ENCODE measurements at regions not wholly inside any gene's neighbourhood (a gene's known extent, or its start where the extent isn't known, plus 50 kb on each side); places are given as distances from the start of the nearest gene placed in this dataset.

GRCh38 chr10:77698267-77698931 lies 60.8 kb upstream of the KCNMA1 start:
- no peaks in the 10 kb centered on the region for H3K79me2 ChIP-seq (ENCODE audit: control insufficient read depth, insufficient read depth, low read length)
- no peaks in the 10 kb centered on the region for H3K9me1 ChIP-seq (ENCODE audit: control insufficient read depth, extremely low read depth, insufficient read depth, low read length)
- H3K9me3 ChIP-seq (ENCODE audit: control insufficient read depth, low read depth, low read length) = no peaks in the 10 kb centered on the region
- H3K36me3 ChIP-seq (ENCODE audit: control insufficient read depth in 2 of 2, extremely low read depth in 1 of 2, insufficient read depth in 2 of 2, low read length in 2 of 2) = no peaks in the 10 kb centered on the region
- dilution Hi-C loops (cut with MboI; ENCODE audit: extremely low pct_ligation_motif_present, low sequenced_read_pairs) = no loop called here
- peaks cover 9% of the 10 kb centered on the region for H3K4me1 ChIP-seq (ENCODE audit: control insufficient read depth, extremely low read depth, insufficient read depth, low read length)
- no peak overlapping the region for H3K4me3 ChIP-seq (ENCODE audit: control insufficient read depth in 2 of 3, extremely low read depth in 1 of 3, insufficient read depth in 2 of 3, low read depth in 1 of 3, low read length in 3 of 3)
- DNase-seq (ENCODE audit: low read depth, low spot score) (no peak), FAIRE-seq (no peak)
- TF ChIP-seq CTCF (optimal IDR thresholded peaks at IDR 0.05 in 1 of 3, IDR thresholded peaks at IDR 0.05 in 1 of 3, conservative IDR thresholded peaks at IDR 0.05 in 1 of 3; ENCODE audit: extremely low read depth in 1 of 3, insufficient read depth in 2 of 3, low read length in 3 of 3) (no peak), EZH2 (IDR thresholded peaks at IDR 0.05; ENCODE audit: low read length) (no peak)
- H3K27ac ChIP-seq (ENCODE audit: control insufficient read depth, insufficient read depth, low read length) = no peak overlapping the region
- no peak overlapping the region for H3K4me2 ChIP-seq (ENCODE audit: control insufficient read depth, extremely low read depth, insufficient read depth, low read depth, low read length)
- H4K20me1 ChIP-seq (ENCODE audit: control insufficient read depth, extremely low read depth, insufficient read depth, low read length) = no peaks in the 10 kb centered on the region
- H3K9ac ChIP-seq (ENCODE audit: control insufficient read depth, extremely low read depth, insufficient read depth, low read length) = no peak overlapping the region
- no peak overlapping the region for H2AFZ ChIP-seq (ENCODE audit: control insufficient read depth, low read length)
- H3K27me3 ChIP-seq (ENCODE audit: control insufficient read depth, extremely low read depth, insufficient read depth, low read length) = no peaks in the 10 kb centered on the region

DNA sequence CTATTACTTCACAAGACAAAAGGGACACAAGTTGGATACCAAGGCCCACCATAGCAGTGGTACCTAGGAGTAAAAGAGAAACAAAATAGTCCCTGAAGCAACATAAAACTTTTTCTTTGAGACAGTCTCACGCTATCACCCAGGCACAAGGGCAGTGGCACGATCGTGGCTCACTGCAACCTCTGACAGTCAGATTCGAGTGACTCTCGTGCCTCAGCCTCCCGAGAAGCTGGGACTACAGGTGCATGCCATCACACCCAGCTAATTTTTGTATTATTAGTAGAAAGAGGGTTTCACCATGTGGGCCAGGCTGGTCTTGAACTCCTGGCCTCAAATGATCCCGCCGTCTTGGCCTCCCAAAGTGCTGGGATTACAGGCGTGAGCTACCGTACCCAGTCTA lies 59.0 kb upstream of the KCNMA1 start:
- Histone ChIP-seq H3K9ac (ENCODE audit: control insufficient read depth, extremely low read depth, insufficient read depth, low read length) (no peak overlapping the region), H2AFZ (ENCODE audit: control insufficient read depth, low read length) (no peak overlapping the region), H3K27me3 (ENCODE audit: control insufficient read depth, extremely low read depth, insufficient read depth, low read length) (no peaks in the 10 kb centered on the region), H3K4me1 (ENCODE audit: control insufficient read depth, extremely low read depth, insufficient read depth, low read length) (no peaks in the 10 kb centered on the region), H3K4me3 (ENCODE audit: control insufficient read depth in 2 of 3, extremely low read depth in 1 of 3, insufficient read depth in 2 of 3, low read depth in 1 of 3, low read length in 3 of 3) (no peak overlapping the region), H3K9me3 (ENCODE audit: control insufficient read depth, low read depth, low read length) (no peaks in the 10 kb centered on the region), H4K20me1 (ENCODE audit: control insufficient read depth, extremely low read depth, insufficient read depth, low read length) (no peaks in the 10 kb centered on the region), H3K36me3 (ENCODE audit: control insufficient read depth in 2 of 2, extremely low read depth in 1 of 2, insufficient read depth in 2 of 2, low read length in 2 of 2) (no peaks in the 10 kb centered on the region), H3K9me1 (ENCODE audit: control insufficient read depth, extremely low read depth, insufficient read depth, low read length) (no peaks in the 10 kb centered on the region), H3K27ac (ENCODE audit: control insufficient read depth, insufficient read depth, low read length) (no peak overlapping the region), H3K4me2 (ENCODE audit: control insufficient read depth, extremely low read depth, insufficient read depth, low read depth, low read length) (no peak overlapping the region), H3K79me2 (ENCODE audit: control insufficient read depth, insufficient read depth, low read length) (no peaks in the 10 kb centered on the region)
- DNase-seq (ENCODE audit: low read depth, low spot score) = no peak
- no peak for TF ChIP-seq EZH2 (IDR thresholded peaks at IDR 0.05; ENCODE audit: low read length)
- dilution Hi-C loops (cut with MboI; ENCODE audit: extremely low pct_ligation_motif_present, low sequenced_read_pairs) = no loop called here
- FAIRE-seq = no peak

- no peak for TF ChIP-seq CTCF (optimal IDR thresholded peaks at IDR 0.05 in 1 of 3, IDR thresholded peaks at IDR 0.05 in 1 of 3, conservative IDR thresholded peaks at IDR 0.05 in 1 of 3; ENCODE audit: extremely low read depth in 1 of 3, insufficient read depth in 2 of 3, low read length in 3 of 3)
- Histone ChIP-seq H3K27ac (ENCODE audit: control insufficient read depth, insufficient read depth, low read length) (no peak overlapping the region), H3K9me3 (ENCODE audit: control insufficient read depth, low read depth, low read length) (no peaks in the 10 kb centered on the region), H3K4me1 (ENCODE audit: control insufficient read depth, extremely low read depth, insufficient read depth, low read length) (no peaks in the 10 kb centered on the region), H2AFZ (ENCODE audit: control insufficient read depth, low read length) (no peak overlapping the region), H3K4me2 (ENCODE audit: control insufficient read depth, extremely low read depth, insufficient read depth, low read depth, low read length) (no peak overlapping the region), H3K27me3 (ENCODE audit: control insufficient read depth, extremely low read depth, insufficient read depth, low read length) (no peaks in the 10 kb centered on the region), H4K20me1 (ENCODE audit: control insufficient read depth, extremely low read depth, insufficient read depth, low read length) (no peaks in the 10 kb centered on the region), H3K9ac (ENCODE audit: control insufficient read depth, extremely low read depth, insufficient read depth, low read length) (no peak overlapping the region), H3K36me3 (ENCODE audit: control insufficient read depth in 2 of 2, extremely low read depth in 1 of 2, insufficient read depth in 2 of 2, low read length in 2 of 2) (no peaks in the 10 kb centered on the region), H3K79me2 (ENCODE audit: control insufficient read depth, insufficient read depth, low read length) (no peaks in the 10 kb centered on the region), H3K4me3 (ENCODE audit: control insufficient read depth in 2 of 3, extremely low read depth in 1 of 3, insufficient read depth in 2 of 3, low read depth in 1 of 3, low read length in 3 of 3) (no peak overlapping the region), H3K9me1 (ENCODE audit: control insufficient read depth, extremely low read depth, insufficient read depth, low read length) (no peaks in the 10 kb centered on the region)
- DNase-seq (ENCODE audit: low read depth, low spot score) = no peak
- dilution Hi-C loops (cut with MboI; ENCODE audit: extremely low pct_ligation_motif_present, low sequenced_read_pairs) = no loop called here
- no peak for FAIRE-seq
Observed at GRCh38 chr10:77695186-77695585, 57.6 kb upstream of the KCNMA1 start.
